ENCODE measurements at regions not wholly inside any gene's neighbourhood (a gene's known extent, or its start where the extent isn't known, plus 50 kb on each side); places are given as distances from the start of the nearest gene placed in this dataset.

DNA sequence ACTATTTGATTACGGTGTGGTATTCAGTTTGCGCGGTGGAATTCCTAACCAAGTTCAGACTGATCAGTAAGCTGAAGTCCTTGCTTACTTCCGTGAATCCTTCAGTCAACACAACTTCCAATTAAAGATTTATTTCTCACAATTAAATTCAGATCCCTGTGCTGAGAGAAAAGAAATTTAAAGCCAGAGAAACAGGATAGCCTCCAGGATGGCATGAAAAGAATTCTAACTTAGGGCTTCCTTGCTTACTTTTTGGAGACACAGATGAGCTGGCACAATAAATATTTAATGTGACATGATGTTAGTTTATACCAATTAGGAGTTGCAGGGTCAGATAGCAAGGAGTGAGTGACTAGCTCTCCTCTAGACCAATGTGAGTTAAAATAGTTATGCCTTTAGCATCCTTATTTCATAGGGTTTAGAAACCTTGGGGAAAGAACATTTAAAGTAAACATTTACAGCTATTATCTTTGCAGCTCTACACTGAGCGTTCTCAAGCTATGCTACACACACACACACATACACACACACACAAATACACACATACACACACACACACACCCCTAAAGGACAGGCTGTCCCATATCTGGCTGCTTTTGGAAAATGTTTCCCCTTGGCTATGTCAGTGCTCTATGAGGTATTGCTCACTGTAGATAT, 151.0 kb downstream of the TRIB2 start:
- H2AFZ ChIP-seq (ENCODE audit: low read length) = no peak overlapping the region
- H3K4me2 ChIP-seq (ENCODE audit: extremely low read depth, insufficient read depth, low read length) = no peak overlapping the region
- no peak overlapping the region for H3K27ac ChIP-seq (ENCODE audit: insufficient read depth, low read length)
- H3K9me3 ChIP-seq (ENCODE audit: control insufficient read depth, insufficient read depth, low read depth, low read length) = no peaks in the 10 kb centered on the region
- TF ChIP-seq EZH2 (IDR thresholded peaks at IDR 0.05; ENCODE audit: low read length, missing control alignments) (no peak), CTCF (conservative IDR thresholded peaks at IDR 0.05 in 1 of 2, IDR thresholded peaks at IDR 0.05 in 1 of 2; ENCODE audit: low read depth in 1 of 2, low read length in 2 of 2) (no peak)
- H3K4me3 ChIP-seq (replicated peaks in 1 of 4; ENCODE audit: control extremely low read depth in 1 of 4, insufficient read depth in 1 of 4, low read depth in 3 of 4, low read length in 4 of 4) = no peak overlapping the region
- no peaks in the 10 kb centered on the region for H3K79me2 ChIP-seq (ENCODE audit: control insufficient read depth, insufficient read depth, low read length)
- H3K27me3 ChIP-seq (ENCODE audit: control insufficient read depth, insufficient read depth, low read length) = no peaks in the 10 kb centered on the region
- DNase-seq (ENCODE audit: low read depth in 2 of 2) = peak in 1 of 2 donors; percentile 75
- H3K36me3 ChIP-seq (ENCODE audit: control insufficient read depth, insufficient read depth, low read length) = no peaks in the 10 kb centered on the region
- no peaks in the 10 kb centered on the region for H4K20me1 ChIP-seq (ENCODE audit: control insufficient read depth, extremely low read depth, insufficient read depth, low read length)
- no peak overlapping the region for H3K9ac ChIP-seq (ENCODE audit: insufficient read depth, low read length)
- H3K4me1 ChIP-seq (ENCODE audit: control insufficient read depth, extremely low read depth, insufficient read depth, low read length) = peaks cover 3% of the 10 kb centered on the region

GRCh38 chr2:12870692-12871091, 154.0 kb downstream of the TRIB2 start:
- Histone ChIP-seq H3K9me3 (ENCODE audit: control insufficient read depth, insufficient read depth, low read depth, low read length) (no peaks in the 10 kb centered on the region), H3K27ac (ENCODE audit: insufficient read depth, low read length) (no peak overlapping the region), H3K9ac (ENCODE audit: insufficient read depth, low read length) (no peak overlapping the region), H3K4me1 (ENCODE audit: control insufficient read depth, extremely low read depth, insufficient read depth, low read length) (peaks cover 3% of the 10 kb centered on the region), H3K36me3 (ENCODE audit: control insufficient read depth, insufficient read depth, low read length) (no peaks in the 10 kb centered on the region), H2AFZ (ENCODE audit: low read length) (no peak overlapping the region), H3K4me2 (ENCODE audit: extremely low read depth, insufficient read depth, low read length) (no peak overlapping the region), H3K27me3 (ENCODE audit: control insufficient read depth, insufficient read depth, low read length) (no peaks in the 10 kb centered on the region), H3K79me2 (ENCODE audit: control insufficient read depth, insufficient read depth, low read length) (no peaks in the 10 kb centered on the region), H3K4me3 (replicated peaks in 1 of 4; ENCODE audit: control extremely low read depth in 1 of 4, insufficient read depth in 1 of 4, low read depth in 3 of 4, low read length in 4 of 4) (no peak overlapping the region), H4K20me1 (ENCODE audit: control insufficient read depth, extremely low read depth, insufficient read depth, low read length) (no peaks in the 10 kb centered on the region)
- DNase-seq (ENCODE audit: low read depth in 2 of 2) = no peak
- TF ChIP-seq EZH2 (IDR thresholded peaks at IDR 0.05; ENCODE audit: low read length, missing control alignments) (no peak), CTCF (conservative IDR thresholded peaks at IDR 0.05 in 1 of 2, IDR thresholded peaks at IDR 0.05 in 1 of 2; ENCODE audit: low read depth in 1 of 2, low read length in 2 of 2) (no peak)

GRCh38 chr2:12871694-12872315, 155.1 kb downstream of the TRIB2 start:
- Histone ChIP-seq H4K20me1 (ENCODE audit: control insufficient read depth, extremely low read depth, insufficient read depth, low read length) (no peaks in the 10 kb centered on the region), H3K79me2 (ENCODE audit: control insufficient read depth, insufficient read depth, low read length) (no peaks in the 10 kb centered on the region), H3K27me3 (ENCODE audit: control insufficient read depth, insufficient read depth, low read length) (no peaks in the 10 kb centered on the region), H3K4me2 (ENCODE audit: extremely low read depth, insufficient read depth, low read length) (no peak overlapping the region), H2AFZ (ENCODE audit: low read length) (no peak overlapping the region), H3K9me3 (ENCODE audit: control insufficient read depth, insufficient read depth, low read depth, low read length) (no peaks in the 10 kb centered on the region), H3K4me1 (ENCODE audit: control insufficient read depth, extremely low read depth, insufficient read depth, low read length) (peaks cover 3% of the 10 kb centered on the region), H3K36me3 (ENCODE audit: control insufficient read depth, insufficient read depth, low read length) (no peaks in the 10 kb centered on the region), H3K9ac (ENCODE audit: insufficient read depth, low read length) (no peak overlapping the region), H3K27ac (ENCODE audit: insufficient read depth, low read length) (no peak overlapping the region), H3K4me3 (replicated peaks in 1 of 4; ENCODE audit: control extremely low read depth in 1 of 4, insufficient read depth in 1 of 4, low read depth in 3 of 4, low read length in 4 of 4) (no peak overlapping the region)
- TF ChIP-seq EZH2 (IDR thresholded peaks at IDR 0.05; ENCODE audit: low read length, missing control alignments) (no peak), CTCF (conservative IDR thresholded peaks at IDR 0.05 in 1 of 2, IDR thresholded peaks at IDR 0.05 in 1 of 2; ENCODE audit: low read depth in 1 of 2, low read length in 2 of 2) (no peak)
- DNase-seq (ENCODE audit: low read depth in 2 of 2) = no peak
